ENCODE measurements at regions not wholly inside any gene's neighbourhood (a gene's known extent, or its start where the extent isn't known, plus 50 kb on each side); places are given as distances from the start of the nearest gene placed in this dataset.
"Not testable (repeated sequence)": the region's sequence is repeated elsewhere in the genome, so short reads cannot be mapped to it uniquely, and the experiment has no call there.

DNA sequence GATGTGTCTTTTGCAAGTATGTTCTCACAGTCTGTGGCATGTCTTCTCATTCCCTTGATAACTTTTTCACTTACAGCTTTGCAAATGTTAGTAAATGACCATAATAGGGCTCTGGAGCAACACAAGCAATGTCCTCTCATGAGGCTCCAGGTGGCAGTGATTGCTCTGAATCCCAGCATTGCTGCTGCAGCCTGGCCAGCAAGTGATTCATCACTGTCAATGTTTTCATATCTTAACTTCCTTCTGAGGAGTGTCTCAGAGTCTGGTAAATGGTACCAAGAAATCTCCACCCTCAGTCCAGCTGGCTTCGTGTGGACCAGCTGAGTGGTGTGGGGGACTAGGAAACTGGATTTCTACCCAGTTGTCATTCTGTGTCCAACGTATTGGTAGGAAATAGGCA lies 139.6 kb downstream of the MYLK4 start:
- in situ Hi-C loops (cut with MboI; ENCODE audit: low pct_unique_long_range_greater_than_20kb, low sequenced_read_pairs, unreplicated experiment): no loop called here
- no peak for DNase-seq (ENCODE audit: low spot score)
- TF ChIP-seq, protein P1, sequence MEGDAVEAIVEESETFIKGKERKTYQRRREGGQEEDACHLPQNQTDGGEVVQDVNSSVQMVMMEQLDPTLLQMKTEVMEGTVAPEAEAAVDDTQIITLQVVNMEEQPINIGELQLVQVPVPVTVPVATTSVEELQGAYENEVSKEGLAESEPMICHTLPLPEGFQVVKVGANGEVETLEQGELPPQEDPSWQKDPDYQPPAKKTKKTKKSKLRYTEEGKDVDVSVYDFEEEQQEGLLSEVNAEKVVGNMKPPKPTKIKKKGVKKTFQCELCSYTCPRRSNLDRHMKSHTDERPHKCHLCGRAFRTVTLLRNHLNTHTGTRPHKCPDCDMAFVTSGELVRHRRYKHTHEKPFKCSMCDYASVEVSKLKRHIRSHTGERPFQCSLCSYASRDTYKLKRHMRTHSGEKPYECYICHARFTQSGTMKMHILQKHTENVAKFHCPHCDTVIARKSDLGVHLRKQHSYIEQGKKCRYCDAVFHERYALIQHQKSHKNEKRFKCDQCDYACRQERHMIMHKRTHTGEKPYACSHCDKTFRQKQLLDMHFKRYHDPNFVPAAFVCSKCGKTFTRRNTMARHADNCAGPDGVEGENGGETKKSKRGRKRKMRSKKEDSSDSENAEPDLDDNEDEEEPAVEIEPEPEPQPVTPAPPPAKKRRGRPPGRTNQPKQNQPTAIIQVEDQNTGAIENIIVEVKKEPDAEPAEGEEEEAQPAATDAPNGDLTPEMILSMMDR (IDR thresholded peaks at IDR 0.05; ENCODE audit: extremely low read depth, insufficient read depth, missing control alignments): no peak

DNA sequence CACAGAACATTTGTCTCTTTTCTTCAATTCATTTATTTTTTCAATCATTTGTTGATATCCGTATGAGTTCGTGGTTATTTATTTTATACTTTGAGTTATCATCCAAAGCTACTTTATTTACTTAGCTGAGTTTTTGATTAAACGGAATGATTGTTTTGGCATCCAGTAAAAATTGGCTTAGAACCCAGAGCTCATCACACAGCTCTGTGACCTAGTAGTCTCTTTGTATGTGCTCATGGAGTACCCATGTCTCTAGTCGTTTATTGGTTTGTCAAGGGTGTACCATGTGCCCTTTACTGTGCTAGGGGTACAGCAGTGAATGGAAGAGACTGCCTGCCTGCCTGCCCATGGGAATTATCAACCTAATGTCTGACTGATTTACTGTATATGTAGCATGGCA lies 142.2 kb downstream of the MYLK4 start:
- DNase-seq (ENCODE audit: low spot score): no peak
- TF ChIP-seq, protein P1 (IDR thresholded peaks at IDR 0.05; ENCODE audit: extremely low read depth, insufficient read depth, missing control alignments): no peak
- in situ Hi-C loops (cut with MboI; ENCODE audit: low pct_unique_long_range_greater_than_20kb, low sequenced_read_pairs, unreplicated experiment): no loop called here

DNA sequence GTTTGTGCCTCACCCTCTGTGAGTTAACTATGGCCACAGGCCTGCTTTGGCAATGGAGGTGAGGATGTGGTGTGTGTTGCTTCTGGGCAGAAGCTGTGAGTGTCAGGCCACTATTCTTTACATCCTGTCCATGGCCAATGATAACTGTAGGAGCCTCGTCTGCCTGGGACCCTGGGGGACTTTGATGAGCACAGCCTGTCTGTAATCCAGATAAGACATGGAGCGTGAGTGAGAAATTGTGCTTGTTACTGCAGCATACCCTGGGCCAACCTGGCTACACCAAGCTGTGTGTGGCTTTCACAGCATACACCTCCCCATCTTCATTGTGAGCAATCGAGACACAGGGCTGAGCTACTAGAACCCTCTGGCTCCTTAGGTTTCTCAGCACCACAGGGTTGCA lies 150.4 kb downstream of the MYLK4 start:
- in situ Hi-C loops (cut with MboI; ENCODE audit: low pct_unique_long_range_greater_than_20kb, low sequenced_read_pairs, unreplicated experiment): no loop called here
- DNase-seq (ENCODE audit: low spot score): no peak
- TF ChIP-seq, protein P1 (IDR thresholded peaks at IDR 0.05; ENCODE audit: extremely low read depth, insufficient read depth, missing control alignments): no peak

DNA sequence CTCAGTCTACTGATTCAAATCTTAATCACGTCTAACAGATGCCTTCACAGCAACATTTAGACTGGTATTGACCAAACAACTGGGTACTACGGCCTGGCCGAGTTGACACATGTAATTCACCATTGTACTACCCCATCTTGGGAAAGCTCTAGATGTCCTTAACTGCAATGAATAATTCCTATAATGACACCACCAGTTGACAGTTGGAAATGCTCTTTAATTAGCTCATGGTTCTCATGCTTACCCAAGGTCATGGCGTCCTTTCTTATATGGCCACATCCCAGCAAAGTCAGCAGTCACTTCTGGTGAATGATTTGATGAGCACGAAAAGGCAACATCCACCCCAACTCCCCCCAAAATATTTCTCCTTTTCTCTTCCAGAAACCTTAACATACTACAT lies 150.9 kb downstream of the MYLK4 start:
- in situ Hi-C loops (cut with MboI; ENCODE audit: low pct_unique_long_range_greater_than_20kb, low sequenced_read_pairs, unreplicated experiment): no loop called here
- TF ChIP-seq, protein P1 (IDR thresholded peaks at IDR 0.05; ENCODE audit: extremely low read depth, insufficient read depth, missing control alignments): no peak
- DNase-seq (ENCODE audit: low spot score): no peak

DNA sequence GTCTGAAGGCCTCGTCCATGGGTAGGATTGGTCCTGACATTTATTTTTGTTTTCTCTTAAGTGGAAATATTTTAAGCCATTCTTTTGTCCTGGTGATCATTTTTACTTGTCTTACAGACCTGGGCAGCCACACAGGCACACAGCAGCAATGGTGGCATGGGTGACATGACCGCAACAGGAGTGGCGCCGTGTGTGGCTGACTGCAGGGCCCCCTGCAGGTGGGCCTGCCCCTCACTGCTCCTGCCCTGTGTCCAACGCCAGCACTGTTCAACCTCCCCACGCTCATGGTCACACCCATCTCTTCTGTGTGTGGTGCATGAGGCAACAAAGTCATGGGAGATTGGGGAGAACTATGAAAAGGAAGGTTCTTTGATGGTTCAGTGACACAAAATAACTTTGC lies 151.9 kb downstream of the MYLK4 start:
- in situ Hi-C loops (cut with MboI; ENCODE audit: low pct_unique_long_range_greater_than_20kb, low sequenced_read_pairs, unreplicated experiment): no loop called here
- TF ChIP-seq, protein P1 (IDR thresholded peaks at IDR 0.05; ENCODE audit: extremely low read depth, insufficient read depth, missing control alignments): no peak
- DNase-seq (ENCODE audit: low spot score): no peak

DNA sequence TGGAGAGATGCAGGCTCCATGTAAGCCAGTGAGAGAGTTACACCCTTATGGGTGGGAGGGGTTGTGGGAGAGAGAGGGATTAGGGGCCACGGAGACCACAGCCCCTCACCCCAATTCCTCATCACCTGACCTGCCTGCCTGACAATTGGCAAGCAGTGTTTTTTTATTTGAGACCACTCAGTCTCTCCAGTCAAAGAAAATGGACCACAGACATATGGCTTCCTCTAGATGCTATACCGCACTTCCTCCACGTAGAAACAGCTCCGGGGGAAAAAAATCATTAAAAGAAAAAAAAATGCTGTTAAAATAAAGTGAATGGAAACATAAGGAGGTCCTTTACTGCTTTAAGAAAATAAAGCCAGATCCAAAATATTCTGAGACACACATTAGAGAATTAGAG lies 152.7 kb downstream of the MYLK4 start:
- DNase-seq (ENCODE audit: low spot score): no peak
- in situ Hi-C loops (cut with MboI; ENCODE audit: low pct_unique_long_range_greater_than_20kb, low sequenced_read_pairs, unreplicated experiment): no loop called here
- TF ChIP-seq, protein P1 (IDR thresholded peaks at IDR 0.05; ENCODE audit: extremely low read depth, insufficient read depth, missing control alignments): no peak

DNA sequence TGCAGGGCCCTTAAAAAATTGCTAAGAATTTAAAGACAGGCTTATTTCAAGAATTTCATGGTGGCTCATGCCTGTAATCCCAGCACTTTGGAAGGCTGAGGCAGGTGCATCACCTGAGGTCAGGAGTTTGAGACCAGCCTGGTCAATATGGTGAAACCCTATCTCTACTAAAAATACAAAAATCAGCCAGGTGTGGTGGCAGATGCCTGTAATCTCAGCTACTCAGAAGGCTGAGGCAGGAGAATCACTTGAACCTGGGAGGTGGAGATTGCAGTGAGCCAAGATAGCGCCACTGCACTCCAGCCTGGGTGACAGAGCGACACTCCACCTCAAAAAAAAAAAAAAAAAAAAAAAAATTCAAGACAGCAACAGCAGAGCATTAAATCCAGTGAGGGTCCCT lies 153.3 kb downstream of the MYLK4 start:
- in situ Hi-C loops (cut with MboI; ENCODE audit: low pct_unique_long_range_greater_than_20kb, low sequenced_read_pairs, unreplicated experiment); DNase-seq (ENCODE audit: low spot score): not testable (repeated sequence)
